GM19351 (cell line): ENCODE measurements at regions not wholly inside any gene's neighbourhood (a gene's known extent, or its start where the extent isn't known, plus 50 kb on each side); places are given as distances from the start of the nearest gene placed in this dataset.
"Not testable (repeated sequence)": the region's sequence is repeated elsewhere in the genome, so short reads cannot be mapped to it uniquely, and the experiment has no call there.

Experiments used
- ATAC-seq: cut with Tn5 transposase; IDR thresholded peaks from one replicate; pipeline ENCODE4 v1.9.1; 2021; ENCODE audit warnings: mild to moderate bottlenecking, moderate library complexity; ENCODE audit not compliant: unreplicated experiment

DNA sequence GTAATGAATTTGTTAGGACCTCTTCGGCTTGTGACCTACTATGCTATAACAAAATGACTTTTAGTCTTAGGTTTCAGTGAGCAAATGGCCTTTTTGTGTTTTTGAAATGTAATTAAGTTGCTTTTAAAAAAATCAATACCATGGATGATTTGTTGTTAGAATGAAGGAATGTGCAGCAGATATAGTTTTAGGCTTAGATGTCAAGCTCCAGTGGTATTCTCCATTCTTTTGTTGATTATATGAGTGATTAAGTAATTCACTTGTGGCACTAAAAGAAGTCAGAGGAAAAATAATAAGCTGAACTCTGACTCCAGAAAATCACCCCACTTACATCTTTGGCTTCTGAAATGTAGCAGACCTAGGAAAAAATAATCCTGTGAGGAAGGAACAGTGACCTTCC is 474.1 kb upstream of the MIS18BP1 start:
- ATAC-seq, result no peak

DNA sequence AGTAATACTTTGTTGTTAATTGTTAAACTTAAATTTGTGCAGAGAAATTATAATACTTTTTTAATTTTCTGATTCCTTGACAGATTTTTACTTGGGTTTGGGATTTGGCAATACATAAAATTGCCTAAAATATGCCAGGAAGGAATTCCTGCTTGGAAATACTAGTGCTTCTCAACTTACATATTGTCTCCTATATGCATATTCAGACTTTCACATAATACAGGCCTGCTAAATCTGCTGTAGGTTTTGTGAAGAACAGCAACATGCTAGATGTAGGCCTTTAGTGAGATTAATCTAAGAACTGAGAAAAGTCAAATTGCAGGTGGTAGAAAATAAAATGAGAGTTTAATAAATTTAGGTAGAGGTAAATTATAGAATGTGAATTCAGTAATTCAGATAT is 468.5 kb upstream of the MIS18BP1 start:
- no peak for ATAC-seq

DNA sequence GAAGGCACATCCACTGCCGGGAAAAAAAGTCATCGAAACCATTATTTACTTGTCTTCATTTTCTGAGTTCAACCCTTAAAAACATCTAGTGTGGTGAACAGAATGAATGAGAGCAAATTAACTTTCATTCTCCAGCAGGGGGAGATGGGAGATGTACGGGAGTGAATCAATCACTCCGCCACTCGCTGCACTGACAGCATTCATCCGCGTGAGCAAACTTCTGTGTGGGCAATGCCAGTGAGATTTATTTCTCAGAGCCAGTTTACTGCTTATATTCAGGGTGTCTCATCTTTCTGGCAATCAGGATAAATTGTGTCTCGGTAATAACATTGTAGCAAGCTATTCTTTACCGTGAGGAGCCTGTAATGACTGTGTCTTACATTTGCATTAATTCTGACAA is 463.6 kb upstream of the MIS18BP1 start:
- no peak for ATAC-seq

DNA sequence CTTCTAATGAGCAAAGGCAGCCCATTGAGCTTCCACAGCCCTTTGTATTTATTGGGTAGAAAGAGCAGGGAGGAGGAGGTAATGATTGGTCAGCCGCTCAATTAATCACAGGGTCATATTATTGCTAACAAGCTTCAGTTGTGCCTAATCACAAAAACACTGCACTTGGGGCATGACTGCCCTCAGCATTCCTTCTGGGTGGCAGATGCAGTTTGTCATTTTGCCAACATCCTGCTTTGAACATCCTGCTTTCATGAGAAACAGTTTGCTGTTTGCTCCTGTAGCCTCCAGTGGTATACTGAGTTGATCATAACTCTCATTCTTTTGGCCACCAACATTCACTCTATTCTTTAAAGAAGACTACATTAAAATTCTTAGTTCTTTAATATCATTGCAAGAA is 462.9 kb upstream of the MIS18BP1 start:
- ATAC-seq, result no peak

DNA sequence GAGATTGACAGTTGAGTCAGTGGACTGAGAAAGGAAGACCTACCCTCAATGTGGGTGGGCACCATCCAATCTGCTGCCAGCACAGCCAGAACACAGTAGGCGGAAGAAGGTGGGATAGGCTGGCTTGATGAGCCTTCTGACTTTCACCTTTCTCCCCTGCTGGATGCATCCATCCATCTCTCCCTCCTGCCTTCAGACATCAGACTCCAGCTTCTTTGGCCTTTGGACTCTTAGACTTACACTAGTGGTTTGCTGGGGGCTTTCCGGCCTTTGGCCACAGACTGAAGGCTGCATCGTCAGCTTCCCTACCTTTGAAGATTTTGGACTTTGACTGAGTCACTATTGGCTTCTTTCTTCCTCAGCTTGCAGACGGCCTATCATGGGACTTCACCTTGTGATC is 456.5 kb upstream of the MIS18BP1 start:
- ATAC-seq, result no peak

DNA sequence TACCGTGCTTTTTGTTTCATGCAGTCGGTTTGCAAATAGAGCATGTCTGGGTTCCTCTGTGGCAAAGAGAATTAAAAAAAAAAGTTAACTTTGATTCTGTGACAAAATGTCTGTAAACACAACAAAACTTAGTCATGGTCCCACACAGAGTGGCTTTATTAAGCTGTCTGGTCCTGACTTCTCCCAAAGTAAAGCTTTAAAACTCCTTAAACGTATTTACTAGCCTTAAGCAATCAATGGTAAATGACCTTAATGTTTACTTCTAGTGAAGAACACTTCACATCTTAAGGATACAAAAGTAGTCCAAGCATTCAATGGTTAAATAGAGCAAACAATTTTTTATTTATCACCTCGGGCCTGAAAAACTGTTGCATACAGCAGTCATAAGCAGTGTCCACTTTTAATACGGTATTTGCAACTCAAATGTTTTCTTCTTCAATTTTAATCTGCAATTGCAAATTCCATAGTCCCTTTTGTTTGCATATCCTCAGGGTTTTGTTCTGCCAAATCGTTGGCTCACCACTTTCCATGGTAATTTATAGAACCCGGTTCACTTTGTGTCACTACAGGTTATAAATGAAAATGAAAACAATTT is 453.0 kb upstream of the MIS18BP1 start:
- ATAC-seq, result no peak

DNA sequence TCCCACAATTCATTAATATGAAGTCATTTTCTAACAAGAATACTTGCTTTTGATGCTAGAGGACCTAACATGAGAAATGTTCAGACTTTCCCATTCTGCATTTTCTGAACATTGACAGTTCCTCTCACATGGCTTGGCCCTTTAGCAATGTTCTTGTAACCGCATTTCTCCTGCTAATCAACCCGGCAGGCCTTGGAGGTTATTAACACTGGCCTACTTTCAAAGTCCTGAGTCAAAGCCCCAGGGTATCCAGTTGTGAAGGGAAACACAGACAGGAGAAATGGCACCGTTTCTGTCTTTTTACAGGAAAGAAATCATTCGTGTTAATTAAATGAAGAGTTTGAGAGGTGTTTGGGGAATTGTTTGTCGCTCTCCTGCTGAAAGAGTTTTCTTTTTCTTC is 446.5 kb upstream of the MIS18BP1 start:
- ATAC-seq, result no peak

DNA sequence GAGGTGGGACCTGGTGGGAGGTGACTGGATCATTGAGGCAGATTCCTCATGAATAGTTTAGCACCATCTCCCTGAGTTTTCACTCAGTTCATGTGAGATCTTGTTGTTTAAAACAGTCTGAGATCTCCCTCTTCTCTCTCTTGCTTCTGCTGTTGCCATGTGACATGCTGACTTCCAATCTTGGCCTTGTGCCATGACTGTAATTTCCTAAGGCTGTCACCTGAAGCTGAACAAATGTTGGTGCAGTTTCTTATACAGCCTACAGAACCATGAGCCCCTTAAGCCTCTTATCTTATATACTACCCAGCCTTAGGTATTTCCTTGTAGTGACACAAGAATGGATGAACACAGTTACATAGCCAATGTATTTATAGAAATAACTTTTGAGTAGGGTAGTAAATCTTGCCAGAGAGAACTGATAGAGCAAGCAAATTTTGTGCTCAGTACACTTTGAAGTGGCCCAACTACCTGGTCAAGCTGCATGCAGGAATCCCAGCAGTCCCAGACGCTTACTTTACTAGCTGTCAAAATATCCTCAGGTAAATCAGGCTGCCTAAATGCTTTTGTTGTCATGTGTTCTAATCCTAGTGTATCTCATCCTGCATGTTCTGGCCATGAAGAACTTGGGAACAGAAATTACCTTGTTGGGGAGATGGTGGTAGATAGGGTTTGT is 445.6 kb upstream of the MIS18BP1 start:
- no peak for ATAC-seq

DNA sequence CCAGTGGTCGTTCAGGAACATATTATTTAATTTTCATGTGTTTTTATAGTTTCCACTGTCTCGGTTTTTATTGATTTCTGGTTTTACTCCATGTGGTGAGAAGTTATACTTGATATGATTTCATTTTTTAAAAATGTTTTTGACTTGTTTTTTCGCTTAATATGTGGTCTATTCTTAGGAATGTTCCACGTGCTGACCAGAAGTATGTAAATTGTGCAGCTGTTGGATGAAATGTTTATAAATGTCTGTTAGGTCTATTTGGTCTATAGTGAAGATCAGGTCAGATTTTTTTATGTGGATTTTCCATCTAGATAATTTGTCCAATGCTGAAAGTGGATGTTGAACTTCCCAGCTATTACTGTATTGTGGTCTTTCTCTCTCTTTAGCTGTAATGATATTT is 433.8 kb upstream of the MIS18BP1 start:
- no peak for ATAC-seq

DNA sequence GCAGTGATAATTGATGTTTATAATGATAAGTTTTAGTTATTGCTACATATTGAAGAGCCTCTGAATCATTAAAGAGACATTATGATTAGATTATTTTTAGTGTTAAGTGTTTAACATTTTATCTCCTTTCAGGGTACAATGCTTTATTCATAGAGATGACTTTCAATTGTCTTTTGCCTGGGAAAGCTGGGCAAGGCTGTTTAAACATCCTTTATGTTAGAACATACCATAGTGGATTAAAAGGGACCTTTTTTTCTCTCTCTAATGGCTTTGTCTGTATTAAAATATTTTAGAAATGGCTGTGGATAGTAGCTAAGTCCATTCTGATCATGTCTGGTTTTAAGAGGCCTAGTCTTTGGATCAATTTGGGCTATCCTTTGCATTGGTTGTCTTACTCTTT is 427.5 kb upstream of the MIS18BP1 start:
- no peak for ATAC-seq

DNA sequence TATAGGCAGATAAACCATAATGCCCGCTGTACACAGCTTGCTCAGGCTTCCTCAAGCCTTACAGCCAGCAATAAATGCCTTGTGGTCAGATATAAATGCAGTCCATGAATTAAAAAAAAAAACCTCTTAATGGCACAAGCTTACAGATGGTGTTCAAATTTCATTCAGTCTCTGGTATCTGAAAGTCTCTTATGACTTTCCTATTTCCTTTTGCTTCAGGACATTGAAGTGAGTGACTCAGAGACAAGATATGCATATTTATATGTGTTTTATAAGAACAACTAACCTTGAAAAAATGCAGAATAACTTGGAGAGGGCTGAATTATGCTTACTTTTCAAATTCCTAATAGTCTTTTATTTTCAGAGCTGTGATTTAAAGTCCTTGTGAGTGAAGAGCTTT is 426.9 kb upstream of the MIS18BP1 start:
- no peak for ATAC-seq

DNA sequence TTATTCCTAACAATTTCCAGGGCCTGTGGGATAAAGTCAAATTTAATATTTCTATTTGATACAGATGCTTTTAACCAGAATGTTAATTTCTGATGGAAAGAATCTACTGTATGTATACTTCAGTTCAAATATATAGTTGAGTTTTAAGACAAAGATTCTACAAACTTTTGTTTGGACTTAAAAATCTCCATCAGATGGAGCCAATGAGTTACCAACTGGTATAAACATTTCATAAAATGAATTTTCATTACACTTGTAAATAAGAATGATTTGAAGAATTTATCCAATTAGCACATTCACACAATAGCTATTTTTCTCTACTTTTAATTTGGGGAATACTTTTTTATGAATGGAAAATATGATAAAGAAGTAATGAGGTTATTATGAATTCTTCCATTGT is 425.2 kb upstream of the MIS18BP1 start:
- ATAC-seq, result no peak

DNA sequence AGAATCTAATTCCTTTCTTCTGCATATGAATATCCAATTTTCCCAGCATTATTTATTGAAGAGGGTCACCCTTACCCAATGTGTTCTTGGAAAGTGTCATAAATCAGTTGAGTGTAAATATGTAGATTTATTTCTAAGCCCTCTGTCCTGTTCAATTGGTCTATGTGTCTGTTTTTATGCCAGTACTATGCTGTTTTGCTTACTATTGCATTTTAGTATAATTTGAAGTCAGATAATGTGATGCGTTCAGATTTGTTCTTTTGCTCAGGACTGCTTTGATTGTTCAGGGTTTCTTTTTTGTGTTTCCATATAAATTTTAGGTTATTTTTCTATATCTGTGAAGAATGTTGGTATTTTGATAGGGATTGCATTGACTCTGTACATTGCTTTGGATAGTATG is 420.4 kb upstream of the MIS18BP1 start:
- no peak for ATAC-seq

DNA sequence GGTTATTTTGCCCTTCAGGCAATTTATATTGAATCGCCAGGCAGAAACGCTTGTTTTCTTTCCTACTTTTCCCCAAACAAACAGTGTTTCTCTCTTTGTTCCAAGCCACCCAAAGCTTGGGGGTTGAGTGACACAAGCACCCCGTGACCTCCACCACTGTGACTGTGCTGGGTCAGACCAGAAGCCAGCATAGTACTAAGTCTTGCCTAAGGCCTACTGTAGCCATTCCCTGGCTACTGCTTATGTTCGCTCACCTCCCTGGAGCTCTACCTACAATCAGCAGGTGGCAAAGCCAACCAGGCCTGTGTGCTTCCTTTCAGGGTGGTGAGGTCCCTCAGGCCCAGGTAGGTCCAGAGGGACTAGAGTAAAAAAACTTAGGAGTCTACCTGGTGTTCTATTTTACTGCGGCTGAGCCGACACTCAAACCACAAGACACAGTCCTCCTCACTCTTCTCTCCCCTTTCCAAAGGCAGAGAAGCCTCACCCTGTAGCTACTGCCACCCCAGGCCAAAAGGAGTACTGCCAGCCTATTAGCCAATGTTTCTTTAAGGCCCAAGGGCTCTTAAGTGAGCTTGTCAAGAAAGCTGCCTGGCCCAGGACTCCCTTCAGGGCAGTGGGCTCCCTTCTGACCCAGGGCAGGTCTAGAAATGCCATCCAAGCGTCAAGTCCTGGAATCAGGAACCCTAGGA is 411.8 kb upstream of the MIS18BP1 start:
- no peak for ATAC-seq

DNA sequence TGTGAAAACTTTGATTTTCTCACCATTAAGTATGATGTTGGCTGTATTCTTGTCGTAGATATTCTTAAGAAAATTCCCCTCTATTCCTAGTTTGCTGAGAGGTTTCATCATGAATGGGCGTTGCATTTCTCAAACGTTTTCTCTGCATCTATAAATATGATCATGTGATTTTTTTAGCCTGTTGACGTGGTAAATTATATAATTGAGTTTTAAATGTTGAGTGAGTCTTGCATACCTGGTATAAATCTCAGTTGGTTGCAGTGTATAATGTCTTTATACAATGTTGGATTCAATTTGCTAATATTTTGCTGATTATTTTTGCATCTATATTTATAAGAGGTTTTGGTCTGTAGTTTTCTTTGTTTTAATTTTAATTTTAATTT is 405.9 kb upstream of the MIS18BP1 start:
- ATAC-seq, result no peak

DNA sequence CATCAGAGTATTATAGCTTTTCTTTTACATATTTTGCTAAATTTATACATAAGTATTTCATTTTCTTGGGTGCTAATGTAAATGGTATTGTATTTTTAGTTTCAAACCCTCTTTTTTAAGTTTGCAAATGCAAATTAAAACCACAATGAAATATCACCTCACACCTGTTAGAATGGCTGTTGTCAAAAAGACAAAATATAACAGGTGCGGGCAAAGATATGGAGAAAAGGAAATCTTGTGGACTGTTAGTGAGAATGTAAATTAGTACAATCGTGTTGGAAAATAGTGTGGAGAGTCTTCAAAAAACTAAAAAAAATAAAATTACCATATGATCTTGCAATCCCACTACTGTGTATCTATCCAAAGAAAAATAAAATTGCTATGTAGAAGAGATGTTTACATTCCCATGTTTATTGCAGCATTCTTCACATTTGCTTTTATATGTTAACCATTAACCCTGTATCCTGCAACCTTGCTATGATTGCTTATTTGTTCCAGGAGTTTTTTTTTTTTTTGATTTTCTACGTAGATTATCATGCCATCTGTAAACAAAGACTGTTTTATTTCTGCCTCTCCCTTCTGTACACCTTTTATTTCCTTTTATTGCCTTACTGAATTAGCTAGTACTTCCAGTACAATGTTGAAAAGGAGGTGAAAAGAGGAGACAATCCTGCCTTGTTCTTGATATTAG is 405.4 kb upstream of the MIS18BP1 start:
- ATAC-seq, result no peak

DNA sequence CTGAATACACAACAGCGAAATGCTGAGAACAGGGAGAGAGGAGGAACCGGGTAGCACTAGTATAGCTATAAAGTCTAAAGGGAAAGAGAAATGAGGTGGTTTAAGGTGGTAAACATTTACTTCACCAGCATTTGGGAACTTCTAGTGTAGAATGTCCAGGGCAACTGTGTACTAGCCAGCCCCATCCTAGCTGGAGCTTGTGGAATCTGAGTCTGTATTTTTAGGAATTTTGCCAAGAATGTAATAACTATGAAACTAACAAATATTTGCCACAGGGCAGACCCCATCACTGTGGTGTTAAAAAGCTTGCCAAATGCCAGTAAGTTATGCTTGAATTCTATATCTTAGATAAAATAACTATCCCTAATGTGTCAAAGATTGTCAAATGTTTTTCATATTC is 398.9 kb upstream of the MIS18BP1 start:
- no peak for ATAC-seq

DNA sequence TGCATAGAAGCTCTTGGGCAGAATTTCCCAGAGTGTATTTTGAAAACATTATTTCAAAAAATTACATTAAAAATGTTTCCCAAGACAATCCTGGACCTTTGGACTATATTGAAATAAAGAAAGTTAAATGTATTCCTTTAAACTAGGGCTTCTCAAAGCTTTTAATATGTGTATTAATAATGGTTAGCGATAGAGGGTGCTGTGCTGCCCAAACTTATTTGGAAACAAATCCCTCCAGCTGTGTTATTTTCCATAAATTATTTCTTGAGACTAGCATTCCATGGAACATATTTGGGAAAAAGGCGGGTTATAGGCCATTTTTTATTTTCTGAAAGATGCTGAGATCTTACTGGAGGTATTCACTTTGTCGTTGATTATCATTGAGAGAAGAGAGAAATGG is 397.8 kb upstream of the MIS18BP1 start:
- ATAC-seq, result no peak

DNA sequence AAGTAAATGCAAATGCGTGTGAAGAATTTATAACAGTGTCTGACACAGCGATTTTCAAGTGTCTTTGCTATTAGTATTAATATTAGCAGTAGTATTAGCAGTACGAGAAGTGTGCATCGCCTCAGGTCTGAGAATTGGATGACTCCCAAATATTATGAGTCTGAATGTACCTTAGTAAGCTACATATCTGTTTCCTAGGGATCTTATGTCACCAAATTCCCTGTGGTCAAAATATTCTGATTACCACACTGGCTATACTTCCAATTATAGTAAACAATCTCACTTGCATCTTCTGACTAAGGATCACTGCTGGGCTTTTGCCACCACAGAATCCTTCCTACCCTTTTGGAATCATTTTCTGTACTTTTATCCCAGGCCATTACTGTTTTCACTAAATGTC is 396.0 kb upstream of the MIS18BP1 start:
- ATAC-seq, result no peak

DNA sequence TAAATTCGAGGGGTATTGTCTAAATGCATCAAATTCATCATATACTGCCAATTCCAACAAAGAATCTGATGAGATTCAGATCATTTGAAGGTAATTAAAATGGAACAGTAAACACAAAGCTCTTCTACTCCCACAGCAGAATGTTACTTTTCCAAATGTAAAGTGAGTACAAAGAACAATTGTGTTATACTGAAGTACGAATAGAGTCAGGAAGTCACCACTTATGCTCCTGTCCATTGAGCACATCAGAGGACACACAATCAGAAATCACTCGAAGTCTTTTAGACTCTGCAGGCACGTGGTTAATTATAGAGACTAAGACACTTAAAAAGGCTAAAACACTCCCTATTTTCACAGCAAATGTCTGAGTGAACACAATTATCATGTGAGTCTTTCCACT is 388.5 kb upstream of the MIS18BP1 start:
- ATAC-seq, result no peak

DNA sequence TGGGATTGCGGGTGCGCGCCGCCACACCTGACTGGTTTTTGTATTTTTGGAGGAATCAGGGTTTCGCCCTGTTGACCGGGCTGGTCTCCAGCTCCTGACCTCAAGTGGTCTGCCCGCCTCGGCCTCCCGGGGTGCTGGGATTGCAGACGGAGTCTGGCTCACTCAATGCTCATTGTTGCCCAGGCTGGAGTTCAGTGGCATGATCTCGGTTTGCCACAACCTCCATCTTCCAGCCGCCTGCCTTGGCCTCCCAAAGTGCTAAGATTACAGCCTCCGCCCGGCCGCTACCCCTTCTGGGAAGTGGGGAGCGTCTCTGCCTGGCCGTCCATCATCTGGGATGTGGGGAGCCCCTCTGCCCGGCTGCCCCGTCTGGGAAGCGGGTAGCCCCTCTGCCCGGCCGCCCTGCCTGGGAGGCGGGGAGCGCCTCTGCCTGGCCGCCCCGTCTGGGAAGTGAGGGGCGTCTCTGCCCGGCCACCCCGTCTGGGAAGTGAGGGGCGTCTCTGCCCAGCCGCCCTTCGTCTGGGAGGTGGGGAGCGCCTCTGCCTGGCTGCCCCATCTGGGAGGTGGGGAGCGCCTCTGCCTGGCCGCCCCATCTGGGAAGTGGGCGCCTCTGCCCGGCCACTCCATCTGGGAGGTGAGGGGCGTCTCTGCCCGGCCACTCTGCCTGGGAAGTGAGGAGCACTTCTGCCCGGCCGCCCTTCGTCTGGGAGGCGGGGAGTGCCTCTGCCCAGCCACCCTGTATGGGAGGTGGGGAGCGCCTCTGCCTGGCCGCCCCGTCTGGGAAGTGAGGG is 381.8 kb upstream of the MIS18BP1 start:
- ATAC-seq, result not testable (repeated sequence)
